GM19324 (cell line): ENCODE measurements at regions not wholly inside any gene's neighbourhood (a gene's known extent, or its start where the extent isn't known, plus 50 kb on each side); places are given as distances from the start of the nearest gene placed in this dataset.
"Not testable (repeated sequence)": the region's sequence is repeated elsewhere in the genome, so short reads cannot be mapped to it uniquely, and the experiment has no call there.

Experiments
- ATAC-seq: cut with Tn5 transposase; IDR thresholded peaks from one replicate; pipeline ENCODE4 v1.9.1; 2021; ENCODE audit warnings: mild to moderate bottlenecking, moderate library complexity; ENCODE audit not compliant: unreplicated experiment, low FRiP score

DNA sequence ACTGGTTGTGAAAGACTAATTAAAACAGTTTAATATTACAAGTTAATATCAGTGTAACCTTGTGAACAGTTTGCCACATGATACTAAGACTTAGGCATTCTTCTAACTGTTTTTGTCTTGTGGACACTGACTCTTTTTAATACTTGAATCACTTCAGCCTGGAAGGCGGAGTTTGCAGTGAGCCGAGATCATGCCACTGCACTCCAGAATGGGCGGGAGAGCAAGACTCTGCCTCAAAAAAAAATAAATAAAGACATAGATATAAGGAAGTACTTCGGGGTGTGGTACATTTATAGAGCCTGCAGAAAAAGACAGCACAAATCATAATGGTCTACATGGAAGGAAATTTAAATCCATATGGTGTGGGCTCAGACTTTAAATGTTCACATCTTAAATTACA, 300.4 kb upstream of the NETO1 start:
- no peak for ATAC-seq

- no peak for ATAC-seq
Measured at GRCh38 chr18:73164430-73164829, 296.6 kb upstream of the NETO1 start.

- ATAC-seq: no peak
Measured at GRCh38 chr18:73163236-73163635, 295.4 kb upstream of the NETO1 start.

GRCh38 chr18:73156117-73156516, 288.3 kb upstream of the NETO1 start:
- no peak for ATAC-seq

GRCh38 chr18:73153271-73153670, 285.5 kb upstream of the NETO1 start:
- no peak for ATAC-seq

GRCh38 chr18:73151086-73151485, 283.3 kb upstream of the NETO1 start:
- no peak for ATAC-seq

DNA sequence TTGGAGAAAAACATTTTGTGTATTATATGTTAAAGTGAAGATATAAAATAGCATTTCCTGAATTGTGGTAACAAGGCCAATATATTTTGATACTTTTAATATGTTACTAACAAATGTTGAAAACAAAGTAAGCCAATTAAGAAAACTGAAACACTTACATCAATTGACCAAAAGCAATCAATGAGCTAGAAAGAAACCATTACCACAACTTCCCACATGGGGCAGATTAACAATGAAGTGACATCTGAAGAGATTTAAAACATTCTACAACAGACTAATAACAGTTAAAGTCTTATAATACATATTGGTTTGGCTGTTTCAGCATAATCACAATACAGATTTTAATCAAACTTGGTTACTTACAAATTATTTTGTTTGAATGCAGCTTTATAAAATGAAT, 282.4 kb upstream of the NETO1 start:
- no peak for ATAC-seq

- no peak for ATAC-seq
Measured at GRCh38 chr18:73147590-73147989, 279.8 kb upstream of the NETO1 start.

DNA sequence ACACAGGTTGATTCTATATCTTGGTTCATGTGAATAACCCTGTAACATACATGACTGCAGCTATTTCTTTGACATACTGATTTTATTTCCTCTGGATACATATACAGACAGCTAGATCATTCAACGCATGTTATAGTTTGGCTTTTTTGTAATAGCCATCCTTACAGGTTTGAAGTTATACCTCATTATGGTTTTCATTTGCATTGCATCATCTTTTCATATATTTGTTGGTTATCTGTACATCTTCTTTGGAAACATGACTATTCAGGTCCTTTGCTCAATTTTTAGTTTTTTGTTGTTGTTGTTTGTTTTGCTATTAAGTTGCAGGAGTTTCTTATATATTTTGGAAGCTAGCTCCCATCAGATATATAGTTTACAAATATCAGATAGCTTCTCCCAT, 276.2 kb upstream of the NETO1 start:
- no peak for ATAC-seq

DNA sequence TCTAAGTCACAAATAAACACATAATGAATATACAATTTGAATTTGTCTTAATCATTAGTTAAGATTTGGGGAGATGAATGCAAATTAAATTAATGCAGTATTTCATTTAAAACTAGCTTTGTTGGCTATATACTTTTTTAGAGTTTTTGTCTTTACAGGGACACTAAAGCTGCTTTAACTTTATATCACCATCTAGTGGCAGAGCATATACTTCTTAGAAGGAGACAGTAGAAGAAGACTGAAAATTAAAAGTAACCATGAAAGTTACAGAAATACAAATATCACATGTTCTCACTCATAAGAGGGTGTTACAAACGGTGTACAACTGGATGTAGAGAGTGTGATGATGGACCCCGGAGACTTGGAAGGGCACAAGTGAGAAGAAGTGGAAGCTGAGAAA, 268.3 kb upstream of the NETO1 start:
- no peak for ATAC-seq

DNA sequence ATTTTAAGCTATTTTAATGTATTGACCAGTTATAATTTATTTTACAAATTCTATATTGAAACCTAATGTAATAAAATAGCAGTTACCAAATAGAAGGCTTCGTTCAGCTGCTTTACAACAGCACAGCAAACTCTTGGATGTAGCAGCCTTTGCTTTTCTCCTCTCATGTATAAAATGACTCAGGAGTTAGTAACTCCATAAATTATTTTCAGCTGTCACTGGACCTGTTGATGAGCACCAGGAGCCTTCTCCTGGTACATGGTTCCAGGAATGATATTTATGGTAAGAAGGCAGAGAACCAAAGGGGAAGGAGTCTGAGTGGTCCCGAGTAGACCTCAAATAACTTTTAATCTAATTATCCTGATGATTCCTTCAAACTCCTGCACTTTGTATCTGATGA, 256.4 kb upstream of the NETO1 start:
- ATAC-seq: no peak

DNA sequence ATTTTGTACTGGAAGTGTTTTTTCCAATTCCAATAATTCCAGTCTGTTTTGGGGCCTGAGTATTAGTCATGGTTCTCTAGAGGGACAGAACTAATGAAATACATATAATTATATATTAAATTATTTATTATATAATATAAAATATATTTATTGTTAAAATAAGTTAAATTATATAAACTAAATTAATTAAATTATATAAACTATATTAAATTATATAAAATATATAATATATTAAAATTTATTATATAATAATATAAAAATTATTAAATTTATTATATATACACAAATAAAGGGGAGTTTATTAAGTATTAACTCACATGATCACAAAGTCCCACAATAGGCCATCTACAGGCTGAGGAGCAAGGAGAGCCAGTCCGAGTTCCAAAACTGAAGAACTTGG, 253.4 kb upstream of the NETO1 start:
- ATAC-seq: no peak

GRCh38 chr18:73120626-73121025, 252.8 kb upstream of the NETO1 start:
- ATAC-seq: no peak

DNA sequence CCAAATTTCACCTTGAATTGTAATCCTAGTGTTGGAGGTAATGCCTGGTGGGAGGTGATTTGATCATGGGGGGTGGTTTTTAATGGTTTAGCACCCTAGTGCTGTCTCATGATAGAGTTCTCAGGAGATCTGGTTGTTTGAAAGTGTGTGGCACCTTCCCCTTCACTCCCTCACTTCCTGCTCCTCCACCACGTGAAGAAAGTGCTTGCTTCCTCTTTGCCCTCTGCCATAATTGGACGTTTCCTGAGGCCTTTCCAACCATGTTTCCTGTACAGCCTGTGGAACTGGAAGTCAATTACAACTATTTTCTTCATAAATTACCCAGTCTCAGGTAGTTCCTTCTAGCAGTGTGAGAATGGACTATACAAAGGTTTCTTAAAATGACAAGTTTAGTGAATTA, 251.8 kb upstream of the NETO1 start:
- no peak for ATAC-seq

DNA sequence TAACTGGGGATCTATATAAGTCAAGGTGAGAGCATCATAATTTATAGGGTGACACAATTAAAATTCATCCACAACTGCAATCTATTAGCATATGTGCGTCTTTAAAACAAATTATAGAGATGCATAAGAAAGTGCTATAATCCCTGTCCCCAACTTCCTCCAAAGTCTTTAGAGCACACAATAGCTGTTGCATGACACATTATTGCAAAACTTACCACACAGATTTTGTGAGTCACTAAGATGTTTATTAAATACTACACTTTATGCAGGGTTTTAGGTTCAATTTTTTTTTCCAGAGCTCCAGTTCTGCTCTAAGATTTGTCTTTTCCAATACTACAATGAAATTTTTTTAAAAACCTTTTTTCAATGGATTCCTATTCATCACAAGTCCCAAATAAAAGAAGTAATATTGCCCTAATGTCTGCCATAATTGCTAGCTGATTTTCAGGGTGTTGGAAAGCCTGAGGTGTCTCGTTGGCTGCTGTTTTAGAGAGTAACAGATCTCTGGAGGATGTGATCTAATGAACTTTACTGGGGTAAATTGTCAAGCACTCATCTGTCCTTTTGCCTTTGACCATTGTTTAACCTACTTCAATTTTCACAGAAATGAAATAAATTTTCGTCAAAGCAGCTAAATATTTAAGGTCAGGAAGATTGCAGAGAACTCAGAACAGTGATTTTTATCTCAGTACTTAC, 250.5 kb upstream of the NETO1 start:
- ATAC-seq: no peak

- no peak for ATAC-seq
Measured at GRCh38 chr18:73110307-73110706, 242.5 kb upstream of the NETO1 start.

DNA sequence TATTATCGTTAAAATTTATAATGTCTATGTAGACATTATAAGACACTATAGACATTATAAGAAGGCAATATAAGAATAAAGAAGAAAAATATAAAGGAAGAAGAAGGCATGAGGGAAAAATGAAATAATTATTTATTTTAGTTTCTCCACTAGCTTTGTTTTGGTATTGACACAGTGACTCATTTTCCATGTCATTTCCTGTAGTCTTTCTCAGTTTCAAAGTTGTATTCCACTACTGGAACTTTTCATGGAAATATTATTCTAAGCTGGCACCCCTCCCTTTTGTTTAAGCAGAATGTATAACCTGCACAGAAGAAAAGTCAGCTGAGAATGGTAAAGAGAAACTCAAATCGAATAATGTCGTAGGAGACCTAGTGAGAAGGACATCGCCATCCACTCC, 234.2 kb upstream of the NETO1 start:
- no peak for ATAC-seq

- not testable (repeated sequence) for ATAC-seq
Measured at GRCh38 chr18:73101491-73101890, 233.7 kb upstream of the NETO1 start.

GRCh38 chr18:73099759-73100158, 232.0 kb upstream of the NETO1 start:
- no peak for ATAC-seq

DNA sequence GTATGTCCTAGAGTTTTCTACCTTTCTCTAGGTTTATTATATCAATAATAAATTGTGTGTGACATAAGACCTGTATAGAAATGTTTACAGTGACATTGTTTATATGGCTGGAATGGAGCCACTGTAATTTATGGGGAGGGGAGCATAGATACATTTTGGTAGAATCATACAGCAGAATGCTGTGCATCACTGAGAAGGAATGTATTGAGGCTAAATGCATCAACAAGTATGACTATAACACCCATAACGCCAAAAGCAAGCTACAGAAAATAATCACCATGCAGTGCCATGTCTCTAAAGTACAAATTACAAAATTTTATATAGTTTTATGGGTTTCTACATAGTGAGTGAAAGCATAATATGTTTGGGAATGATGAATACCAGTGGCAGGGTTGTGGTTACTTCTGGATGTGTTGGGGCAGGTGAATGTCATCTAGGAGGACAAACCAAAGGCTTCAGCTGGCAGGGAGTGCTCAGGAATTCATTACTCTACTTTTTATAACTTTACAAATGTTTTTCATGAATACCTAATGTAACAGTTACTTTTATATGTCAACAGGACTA, 226.0 kb upstream of the NETO1 start:
- ATAC-seq: no peak

- ATAC-seq: no peak
Measured at GRCh38 chr18:73088445-73088844, 220.7 kb upstream of the NETO1 start.

- no peak for ATAC-seq
Measured at GRCh38 chr18:73087282-73087977, 219.6 kb upstream of the NETO1 start.
